ENCODE measurements at regions not wholly inside any gene's neighbourhood (a gene's known extent, or its start where the extent isn't known, plus 50 kb on each side); places are given as distances from the start of the nearest gene placed in this dataset.

GRCh38 chr5:105088961-105089360 lies 1526.4 kb upstream of the NUDT12 start:
- TF ChIP-seq CTCF (IDR thresholded peaks at IDR 0.05; ENCODE audit: low read depth, low read length, missing input control) = no peak
- no peak for TF ChIP-seq RAD21 (IDR thresholded peaks at IDR 0.05)
- TF ChIP-seq HNF4A (conservative IDR thresholded peaks at IDR 0.05) = no peak
- TF ChIP-seq GABPA (IDR thresholded peaks at IDR 0.05 in 1 of 2, conservative IDR thresholded peaks at IDR 0.05 in 1 of 2) = no peak
- no peak for TF ChIP-seq SP1 (IDR thresholded peaks at IDR 0.05)
- no peak for TF ChIP-seq EGR1 (IDR thresholded peaks at IDR 0.05; ENCODE audit: low read depth in 2 of 2)
- no peaks in the 10 kb centered on the region for H3K4me1 ChIP-seq (ENCODE audit: control insufficient read depth in 4 of 4, insufficient read depth in 4 of 4, low read length in 3 of 4)
- H3K9me3 ChIP-seq (ENCODE audit: control insufficient read depth in 4 of 4, low read length in 3 of 4) = no peaks in the 10 kb centered on the region
- no peak overlapping the region for H3K9ac ChIP-seq (ENCODE audit: low read depth in 1 of 2, low read length in 2 of 2)
- no peaks in the 10 kb centered on the region for H3K27me3 ChIP-seq (ENCODE audit: control insufficient read depth in 4 of 4, insufficient read depth in 4 of 4, low read length in 3 of 4)
- no peak overlapping the region for H3K27ac ChIP-seq (ENCODE audit: low read depth in 1 of 2, low read length in 2 of 2)
- DNase-seq (ENCODE audit: low spot score) = no peak
- WGBS = 55% methylated on average over 2 of the region's 2 CpGs
- H3K4me3 ChIP-seq (ENCODE audit: low read depth in 1 of 3, low read length in 3 of 3) = no peak overlapping the region
- no peaks in the 10 kb centered on the region for H3K36me3 ChIP-seq (ENCODE audit: control insufficient read depth in 4 of 4, insufficient read depth in 3 of 4, low read depth in 1 of 4, low read length in 3 of 4)

GRCh38 chr5:105088102-105088501 lies 1525.5 kb upstream of the NUDT12 start:
- Histone ChIP-seq H3K36me3 (ENCODE audit: control insufficient read depth in 4 of 4, insufficient read depth in 3 of 4, low read depth in 1 of 4, low read length in 3 of 4) (no peaks in the 10 kb centered on the region), H3K27me3 (ENCODE audit: control insufficient read depth in 4 of 4, insufficient read depth in 4 of 4, low read length in 3 of 4) (no peaks in the 10 kb centered on the region), H3K9ac (ENCODE audit: low read depth in 1 of 2, low read length in 2 of 2) (no peak overlapping the region), H3K9me3 (ENCODE audit: control insufficient read depth in 4 of 4, low read length in 3 of 4) (no peaks in the 10 kb centered on the region), H3K27ac (ENCODE audit: low read depth in 1 of 2, low read length in 2 of 2) (no peak overlapping the region), H3K4me3 (ENCODE audit: low read depth in 1 of 3, low read length in 3 of 3) (no peak overlapping the region), H3K4me1 (ENCODE audit: control insufficient read depth in 4 of 4, insufficient read depth in 4 of 4, low read length in 3 of 4) (no peaks in the 10 kb centered on the region)
- no peak for DNase-seq (ENCODE audit: low spot score)
- TF ChIP-seq REST (IDR thresholded peaks at IDR 0.05) (no peak), TAF1 (conservative IDR thresholded peaks at IDR 0.05) (no peak), FOXA2 (IDR thresholded peaks at IDR 0.05) (no peak)
- 50% methylated on average over 3 of the region's 3 CpGs for WGBS

GRCh38 chr5:105057893-105058292 lies 1495.3 kb upstream of the NUDT12 start:
- no peak overlapping the region for H3K27ac ChIP-seq (ENCODE audit: low read depth in 1 of 2, low read length in 2 of 2)
- peaks cover 0 to 3% (median under 1%) of the 10 kb centered on the region in 4 donors for H3K9me3 ChIP-seq (ENCODE audit: control insufficient read depth in 4 of 4, low read length in 3 of 4)
- H3K9ac ChIP-seq (ENCODE audit: low read depth in 1 of 2, low read length in 2 of 2) = no peak overlapping the region
- H3K4me3 ChIP-seq (ENCODE audit: low read depth in 1 of 3, low read length in 3 of 3) = no peak overlapping the region
- no peaks in the 10 kb centered on the region for H3K27me3 ChIP-seq (ENCODE audit: control insufficient read depth in 4 of 4, insufficient read depth in 4 of 4, low read length in 3 of 4)
- DNase-seq (ENCODE audit: low spot score) = no peak
- H3K36me3 ChIP-seq (ENCODE audit: control insufficient read depth in 4 of 4, insufficient read depth in 3 of 4, low read depth in 1 of 4, low read length in 3 of 4) = no peaks in the 10 kb centered on the region
- 83% methylated on average over 1 of the region's 1 CpG for WGBS
- no peaks in the 10 kb centered on the region for H3K4me1 ChIP-seq (ENCODE audit: control insufficient read depth in 4 of 4, insufficient read depth in 4 of 4, low read length in 3 of 4)
- no peak for TF ChIP-seq CTCF (IDR thresholded peaks at IDR 0.05; ENCODE audit: low read depth, low read length, missing input control)
- TF ChIP-seq REST (IDR thresholded peaks at IDR 0.05) = no peak
- no peak for TF ChIP-seq FOXA1 (IDR thresholded peaks at IDR 0.05)
- no peak for TF ChIP-seq YY1 (IDR thresholded peaks at IDR 0.05)
- no peak for TF ChIP-seq ZBTB33 (IDR thresholded peaks at IDR 0.05)
- no peak for TF ChIP-seq RXRA (IDR thresholded peaks at IDR 0.05)
- no peak for TF ChIP-seq MAX (IDR thresholded peaks at IDR 0.05)
- no peak for TF ChIP-seq HNF4A (conservative IDR thresholded peaks at IDR 0.05)
- no peak for TF ChIP-seq NR2F2 (IDR thresholded peaks at IDR 0.05)

Data from liver (tissue), 8 donors.